ENCODE measurements at regions not wholly inside any gene's neighbourhood (a gene's known extent, or its start where the extent isn't known, plus 50 kb on each side); places are given as distances from the start of the nearest gene placed in this dataset.

GRCh38 chr18:77833807-77834206 is 584.2 kb downstream of the GALR1 start:
- Mint-ChIP-seq H3K9me3 (no peaks in the 10 kb centered on the region), H3K27ac (no peak overlapping the region), H3K36me3 (no peaks in the 10 kb centered on the region)
- ATAC-seq (no peak), DNase-seq (ENCODE audit: low spot score in 2 of 2) (no peak)

- no peak overlapping the region for H3K27ac Mint-ChIP-seq
- H3K9me3 Mint-ChIP-seq: no peaks in the 10 kb centered on the region
- no peak for DNase-seq (ENCODE audit: low spot score in 2 of 2)
- H3K36me3 Mint-ChIP-seq: no peaks in the 10 kb centered on the region
- no peak for ATAC-seq
Measured at GRCh38 chr18:77851802-77852201, 602.2 kb downstream of the GALR1 start.

GRCh38 chr18:77853859-77854258 is 604.2 kb downstream of the GALR1 start:
- DNase-seq (ENCODE audit: low spot score in 2 of 2): no peak
- Mint-ChIP-seq H3K9me3 (peaks cover 0 to 3% of the 10 kb centered on the region in 2 donors), H3K27ac (no peak overlapping the region), H3K36me3 (no peaks in the 10 kb centered on the region)
- ATAC-seq: no peak

GRCh38 chr18:77857678-77858655 is 608.3 kb downstream of the GALR1 start:
- Mint-ChIP-seq H3K36me3 (no peaks in the 10 kb centered on the region), H3K9me3 (peaks cover 3 to 4% of the 10 kb centered on the region in 2 donors), H3K27ac (no peak overlapping the region)
- DNase-seq (ENCODE audit: low spot score in 2 of 2): no peak
- ATAC-seq: no peak

GRCh38 chr18:77859634-77860033 is 610.0 kb downstream of the GALR1 start:
- Mint-ChIP-seq H3K27ac (no peak overlapping the region), H3K9me3 (peaks cover 3 to 4% of the 10 kb centered on the region in 2 donors), H3K36me3 (no peaks in the 10 kb centered on the region)
- no peak for ATAC-seq
- DNase-seq (ENCODE audit: low spot score in 2 of 2): no peak

- Mint-ChIP-seq H3K36me3 (no peaks in the 10 kb centered on the region), H3K27ac (no peak overlapping the region), H3K9me3 (peaks cover 3 to 4% of the 10 kb centered on the region in 2 donors)
- no peak for ATAC-seq
- DNase-seq (ENCODE audit: low spot score in 2 of 2): no peak
Measured at GRCh38 chr18:77862066-77862757, 612.6 kb downstream of the GALR1 start.

GRCh38 chr18:77865853-77866252 is 616.2 kb downstream of the GALR1 start:
- no peak overlapping the region for H3K27ac Mint-ChIP-seq
- H3K36me3 Mint-ChIP-seq: no peaks in the 10 kb centered on the region
- DNase-seq (ENCODE audit: low spot score in 2 of 2): no peak
- peaks cover 5 to 8% of the 10 kb centered on the region in 2 donors for H3K9me3 Mint-ChIP-seq
- ATAC-seq: no peak

GRCh38 chr18:77866351-77866750 is 616.7 kb downstream of the GALR1 start:
- DNase-seq (ENCODE audit: low spot score in 2 of 2) (no peak), ATAC-seq (no peak)
- peaks cover 5 to 8% of the 10 kb centered on the region in 2 donors for H3K9me3 Mint-ChIP-seq
- H3K27ac Mint-ChIP-seq: no peak overlapping the region
- H3K36me3 Mint-ChIP-seq: no peaks in the 10 kb centered on the region

GRCh38 chr18:77870199-77870598 is 620.6 kb downstream of the GALR1 start:
- no peak overlapping the region for H3K27ac Mint-ChIP-seq
- ATAC-seq (no peak), DNase-seq (ENCODE audit: low spot score in 2 of 2) (no peak)
- no peaks in the 10 kb centered on the region for H3K36me3 Mint-ChIP-seq
- peaks cover 5% of the 10 kb centered on the region in 2 donors for H3K9me3 Mint-ChIP-seq

GRCh38 chr18:77870894-77871293 is 621.2 kb downstream of the GALR1 start:
- H3K9me3 Mint-ChIP-seq: peaks cover 5% of the 10 kb centered on the region in 2 donors
- H3K27ac Mint-ChIP-seq: no peak overlapping the region
- ATAC-seq (no peak), DNase-seq (ENCODE audit: low spot score in 2 of 2) (no peak)
- H3K36me3 Mint-ChIP-seq: no peaks in the 10 kb centered on the region

- Mint-ChIP-seq H3K9me3 (peaks cover 5% of the 10 kb centered on the region in 2 donors), H3K36me3 (no peaks in the 10 kb centered on the region), H3K27ac (peak overlapping the region in 1 of 2 donors; percentile 60)
- ATAC-seq: no peak
- no peak for DNase-seq (ENCODE audit: low spot score in 2 of 2)
Measured at GRCh38 chr18:77872166-77872565, 622.5 kb downstream of the GALR1 start.

- ATAC-seq: no peak
- H3K36me3 Mint-ChIP-seq: no peaks in the 10 kb centered on the region
- no peak for DNase-seq (ENCODE audit: low spot score in 2 of 2)
- H3K9me3 Mint-ChIP-seq: no peaks in the 10 kb centered on the region
- H3K27ac Mint-ChIP-seq: no peak overlapping the region
Measured at GRCh38 chr18:77876319-77876865, 626.7 kb downstream of the GALR1 start.

GRCh38 chr18:77879829-77880228 is 630.2 kb downstream of the GALR1 start:
- H3K36me3 Mint-ChIP-seq: no peaks in the 10 kb centered on the region
- H3K9me3 Mint-ChIP-seq: no peaks in the 10 kb centered on the region
- no peak overlapping the region for H3K27ac Mint-ChIP-seq

GRCh38 chr18:77884454-77884853 is 634.8 kb downstream of the GALR1 start:
- H3K9me3 Mint-ChIP-seq: no peaks in the 10 kb centered on the region
- DNase-seq (ENCODE audit: low spot score in 2 of 2) (no peak), ATAC-seq (no peak)
- H3K36me3 Mint-ChIP-seq: no peaks in the 10 kb centered on the region
- H3K27ac Mint-ChIP-seq: no peak overlapping the region

More at GRCh38 chr18:77879829-77880228, 630.2 kb downstream of the GALR1 start:
- DNase-seq (ENCODE audit: low spot score in 2 of 2) (no peak), ATAC-seq (no peak)

- no peaks in the 10 kb centered on the region for H3K36me3 Mint-ChIP-seq
- ATAC-seq (no peak), DNase-seq (ENCODE audit: low spot score in 2 of 2) (no peak)
- no peak overlapping the region for H3K27ac Mint-ChIP-seq
- H3K9me3 Mint-ChIP-seq: no peaks in the 10 kb centered on the region
Measured at GRCh38 chr18:77894060-77894459, 644.4 kb downstream of the GALR1 start.

GRCh38 chr18:77895250-77895649 is 645.6 kb downstream of the GALR1 start:
- Mint-ChIP-seq H3K27ac (no peak overlapping the region), H3K36me3 (no peaks in the 10 kb centered on the region), H3K9me3 (no peaks in the 10 kb centered on the region)
- DNase-seq (ENCODE audit: low spot score in 2 of 2) (no peak), ATAC-seq (no peak)

GRCh38 chr18:77896586-77897252 is 647.1 kb downstream of the GALR1 start:
- H3K36me3 Mint-ChIP-seq: no peaks in the 10 kb centered on the region
- H3K9me3 Mint-ChIP-seq: no peaks in the 10 kb centered on the region
- ATAC-seq (no peak), DNase-seq (ENCODE audit: low spot score in 2 of 2) (no peak)
- H3K27ac Mint-ChIP-seq: no peak overlapping the region
